Activated CD8-positive, alpha-beta T cell treated with anti-CD3 and anti-CD28 coated beads, Interleukin-2, amount 10 ng/mL, durations not matched to agents 7 days and 5 days (primary cell): ENCODE measurements at regions not wholly inside any gene's neighbourhood (a gene's known extent, or its start where the extent isn't known, plus 50 kb on each side); places are given as distances from the start of the nearest gene placed in this dataset.

Experiments used
- ATAC-seq: fragments of 150-1000 bp; cut with Tn5 transposase; one replicate; pipeline ENCODE4 v1.10.0; 2021; ENCODE audit warnings: moderate library complexity
- CTCF ChIA-PET: fragments of 350-600 bp; sonication (Branson Sonifier 250); formaldehyde crosslinking; loops from one replicate; lab custom pipeline; 2021; ENCODE audit warnings: antibody characterized with exemption; lab: Charles Lee
- POLR2A ChIA-PET: fragments of 350-600 bp; sonication (Branson Sonifier 250); formaldehyde crosslinking; loops from one replicate; lab custom pipeline; 2021; ENCODE audit warnings: antibody characterized with exemption; lab: Charles Lee
- DNase-seq: peaks from one replicate; pipeline ENCODE4 v3.0.0-alpha.2; 2020
- H3K27ac Mint-ChIP-seq: one replicate; pipeline ENCODE4 v1.8.0; 2021; ENCODE audit warnings: mild to moderate bottlenecking, mixed read lengths
- H3K27me3 Mint-ChIP-seq: one replicate; pipeline ENCODE4 v1.8.0; 2021; ENCODE audit warnings: low read depth, mixed read lengths
- H3K36me3 Mint-ChIP-seq: one replicate; pipeline ENCODE4 v1.8.0; 2021; ENCODE audit warnings: low read depth, mixed read lengths
- H3K4me1 Mint-ChIP-seq: one replicate; pipeline ENCODE4 v1.8.0; 2021; ENCODE audit warnings: low read depth, mixed read lengths
- H3K4me3 Mint-ChIP-seq: one replicate; pipeline ENCODE4 v1.8.0; 2021; ENCODE audit warnings: mild to moderate bottlenecking, mixed read lengths
- H3K9me3 Mint-ChIP-seq: one replicate; pipeline ENCODE4 v1.8.0; 2022; ENCODE audit warnings: mixed read lengths; ENCODE audit not compliant: insufficient read depth

DNA sequence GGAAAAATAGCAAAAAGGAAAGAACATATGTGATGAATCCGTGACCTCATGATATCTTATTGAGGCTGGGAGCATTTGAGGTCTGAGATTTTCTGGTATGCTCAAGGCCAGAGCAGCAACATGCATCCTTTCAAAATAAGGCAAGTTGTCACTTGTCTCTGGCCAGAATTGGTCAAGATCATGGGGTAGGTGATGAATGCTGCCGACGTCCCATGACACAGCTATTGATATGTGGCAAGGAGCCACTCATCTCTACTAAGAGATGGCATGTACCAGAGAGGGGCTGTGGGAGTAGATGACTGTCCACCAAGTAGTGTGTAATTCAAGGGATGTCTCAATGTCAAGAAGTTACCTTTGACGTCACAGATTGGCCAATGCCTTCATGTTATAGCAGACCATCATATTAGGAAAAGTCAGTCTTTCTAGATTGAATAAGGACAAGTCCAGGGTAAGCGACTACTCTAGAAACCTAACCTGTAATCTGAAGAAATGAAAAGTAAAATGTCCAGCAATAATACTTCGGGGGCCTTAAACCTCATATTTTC is 527.4 kb downstream of the BMP2 start:
- no peak for DNase-seq
- ATAC-seq, result no peak
- Mint-ChIP-seq H3K27ac (no peak overlapping the region), H3K4me1 (no peaks in the 10 kb centered on the region), H3K27me3 (no peaks in the 10 kb centered on the region), H3K9me3 (no peaks in the 10 kb centered on the region), H3K36me3 (no peaks in the 10 kb centered on the region), H3K4me3 (no peak overlapping the region)
- POLR2A ChIA-PET, result no interaction called here
- CTCF ChIA-PET, result interaction anchor here (0.9 kb wide), 1 partner anchor 9 kb away, joined by 3 read pairs; no protein-coding TSS in a partner anchor

DNA sequence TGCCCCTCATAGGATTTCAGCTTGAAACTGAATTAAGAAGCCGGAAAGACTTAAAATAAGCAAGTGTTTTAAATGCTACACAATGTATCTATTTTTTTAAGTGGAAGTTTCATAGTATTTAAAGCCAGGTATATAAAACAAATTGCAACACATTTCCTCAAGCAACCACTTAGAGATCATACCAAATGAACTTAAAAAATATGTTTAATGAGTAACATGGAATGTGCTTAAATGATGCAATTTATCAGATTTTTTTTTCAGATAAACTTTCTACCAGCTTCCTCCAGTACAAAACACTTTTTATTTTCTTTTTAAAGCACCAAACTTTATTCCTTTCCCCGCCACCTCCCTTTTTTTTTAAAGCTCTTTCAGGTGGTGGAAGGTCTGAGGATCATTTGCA is 534.3 kb downstream of the BMP2 start:
- no peak overlapping the region for H3K4me3 Mint-ChIP-seq

DNA sequence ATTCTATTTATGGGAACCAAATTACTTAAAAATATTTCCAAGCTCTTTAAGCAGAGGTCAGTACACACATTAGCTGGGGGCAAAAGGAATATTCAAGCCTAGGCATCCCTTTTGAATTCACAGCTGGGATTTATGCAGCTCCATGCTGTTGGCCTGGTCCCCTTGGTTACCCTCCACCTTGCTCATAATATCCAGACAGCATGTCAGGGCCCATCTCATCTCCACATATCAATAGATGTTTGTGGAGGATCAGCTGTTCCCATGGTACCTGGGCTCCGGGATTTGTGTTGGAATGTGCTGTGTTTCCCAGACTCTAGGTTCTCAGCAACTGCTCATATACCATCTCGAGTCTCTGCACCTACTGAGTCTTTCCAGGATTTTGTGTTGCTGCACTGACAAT is 534.8 kb downstream of the BMP2 start:
- ChIA-PET POLR2A (no interaction called here), CTCF (interaction anchor here (1.4 kb wide), 1 partner anchor 16 kb away, joined by 3 read pairs; no protein-coding TSS in a partner anchor)
- Mint-ChIP-seq H3K36me3 (no peaks in the 10 kb centered on the region), H3K4me1 (no peaks in the 10 kb centered on the region), H3K27me3 (no peaks in the 10 kb centered on the region), H3K4me3 (no peak overlapping the region), H3K27ac (no peak overlapping the region), H3K9me3 (no peaks in the 10 kb centered on the region)
- ATAC-seq (no peak), DNase-seq (no peak)

More for the DNA sequence above, 534.3 kb downstream of the BMP2 start:
- CTCF ChIA-PET, result no interaction called here
- Mint-ChIP-seq H3K27ac (no peak overlapping the region), H3K36me3 (no peaks in the 10 kb centered on the region), H3K9me3 (no peaks in the 10 kb centered on the region), H3K4me1 (no peaks in the 10 kb centered on the region), H3K27me3 (no peaks in the 10 kb centered on the region)
- DNase-seq (no peak), ATAC-seq (no peak)
- POLR2A ChIA-PET, result no interaction called here

DNA sequence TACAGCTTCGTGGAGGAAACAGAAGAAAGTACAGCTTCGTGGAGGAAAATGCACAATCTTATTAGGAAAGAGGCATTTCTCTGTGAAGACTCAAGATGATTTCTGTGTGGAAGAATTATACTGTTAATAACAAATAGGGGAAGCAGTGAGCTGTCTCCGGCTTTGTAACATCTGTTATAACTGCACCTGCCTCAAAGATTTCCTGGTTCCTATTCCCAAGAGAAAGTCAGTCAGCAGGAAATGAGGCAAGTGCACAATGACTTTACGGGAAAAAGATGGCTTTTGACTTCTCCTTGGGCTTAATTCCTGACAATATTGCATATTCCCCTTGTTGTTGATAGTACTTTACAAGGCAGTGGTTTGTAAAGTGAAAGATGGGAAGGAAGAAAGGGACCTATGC is 538.5 kb downstream of the BMP2 start:
- Mint-ChIP-seq H3K4me3 (no peak overlapping the region), H3K27ac (no peak overlapping the region), H3K4me1 (no peaks in the 10 kb centered on the region), H3K9me3 (no peaks in the 10 kb centered on the region), H3K27me3 (no peaks in the 10 kb centered on the region), H3K36me3 (no peaks in the 10 kb centered on the region)
- ATAC-seq (no peak), DNase-seq (no peak)
- ChIA-PET POLR2A (no interaction called here), CTCF (no interaction called here)

DNA sequence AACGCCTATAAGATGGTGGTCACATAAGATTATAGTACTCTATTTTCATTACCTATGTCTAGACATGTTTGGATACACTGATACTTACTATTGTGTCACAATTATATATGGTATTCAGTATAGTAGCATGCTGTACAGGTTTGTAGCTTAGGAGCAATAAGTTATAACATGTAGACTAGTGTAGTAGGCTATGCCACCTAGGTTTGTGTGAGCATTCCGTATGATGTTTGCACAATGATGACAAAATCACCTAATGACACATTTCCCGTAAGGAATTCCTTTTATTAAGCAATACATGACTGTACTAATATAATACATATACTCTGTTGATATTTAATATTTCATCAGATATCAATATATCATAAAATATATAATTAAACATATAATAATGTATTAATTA is 540.7 kb downstream of the BMP2 start:
- Mint-ChIP-seq H3K36me3 (no peaks in the 10 kb centered on the region), H3K27ac (no peak overlapping the region), H3K4me1 (no peaks in the 10 kb centered on the region), H3K4me3 (no peak overlapping the region), H3K27me3 (no peaks in the 10 kb centered on the region), H3K9me3 (peaks cover 8% of the 10 kb centered on the region)
- DNase-seq (no peak), ATAC-seq (no peak)
- POLR2A ChIA-PET, result no interaction called here
- CTCF ChIA-PET, result no interaction called here

DNA sequence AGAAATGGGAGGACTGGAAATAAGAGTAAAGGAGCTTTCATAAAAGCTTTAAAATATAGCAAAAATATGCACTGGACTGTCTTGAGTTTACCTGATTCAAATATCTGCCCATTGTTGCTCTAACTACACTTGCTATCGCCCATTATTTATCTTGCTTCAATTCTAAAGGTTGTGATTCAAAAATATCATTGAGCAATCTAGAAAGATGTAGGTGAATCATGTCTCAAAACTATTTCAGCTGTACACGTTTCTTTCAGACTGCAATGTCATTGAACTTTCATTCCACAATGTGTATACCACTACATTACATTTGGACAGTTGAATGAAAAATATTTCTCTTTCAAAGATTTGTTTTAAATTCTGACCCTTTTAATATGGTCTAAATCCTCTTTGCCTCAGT is 545.6 kb downstream of the BMP2 start:
- DNase-seq, result no peak
- Mint-ChIP-seq H3K27ac (no peak overlapping the region), H3K4me3 (no peak overlapping the region), H3K4me1 (no peaks in the 10 kb centered on the region), H3K36me3 (no peaks in the 10 kb centered on the region), H3K27me3 (no peaks in the 10 kb centered on the region), H3K9me3 (peaks cover 13% of the 10 kb centered on the region)
- ChIA-PET POLR2A (no interaction called here), CTCF (no interaction called here)
- ATAC-seq, result no peak

DNA sequence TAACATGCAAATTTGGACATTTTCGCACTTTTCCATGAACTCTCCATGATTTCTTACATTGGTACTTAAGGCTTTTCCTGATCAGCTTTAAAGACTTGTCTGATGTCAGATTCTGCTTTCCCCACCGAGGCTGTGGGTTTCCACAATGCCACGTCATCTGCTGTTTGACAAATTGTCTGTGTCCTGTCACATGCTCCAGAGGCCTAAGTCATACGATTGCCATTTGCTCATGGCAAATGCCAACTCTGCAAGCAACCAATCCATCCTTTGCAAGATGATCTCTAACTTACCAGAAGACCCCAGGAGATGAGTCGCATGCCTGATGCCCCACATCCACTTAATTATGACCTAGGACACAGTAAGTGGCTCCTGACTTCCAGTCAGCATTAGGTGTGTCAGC is 556.5 kb downstream of the BMP2 start:
- H3K9me3 Mint-ChIP-seq, result peaks cover 3% of the 10 kb centered on the region
- H3K36me3 Mint-ChIP-seq, result no peaks in the 10 kb centered on the region
- ATAC-seq (no peak), DNase-seq (no peak)
- H3K4me3 Mint-ChIP-seq, result no peak overlapping the region
- ChIA-PET POLR2A (no interaction called here), CTCF (no interaction called here)
- H3K4me1 Mint-ChIP-seq, result no peaks in the 10 kb centered on the region
- H3K27ac Mint-ChIP-seq, result no peak overlapping the region
- no peaks in the 10 kb centered on the region for H3K27me3 Mint-ChIP-seq

DNA sequence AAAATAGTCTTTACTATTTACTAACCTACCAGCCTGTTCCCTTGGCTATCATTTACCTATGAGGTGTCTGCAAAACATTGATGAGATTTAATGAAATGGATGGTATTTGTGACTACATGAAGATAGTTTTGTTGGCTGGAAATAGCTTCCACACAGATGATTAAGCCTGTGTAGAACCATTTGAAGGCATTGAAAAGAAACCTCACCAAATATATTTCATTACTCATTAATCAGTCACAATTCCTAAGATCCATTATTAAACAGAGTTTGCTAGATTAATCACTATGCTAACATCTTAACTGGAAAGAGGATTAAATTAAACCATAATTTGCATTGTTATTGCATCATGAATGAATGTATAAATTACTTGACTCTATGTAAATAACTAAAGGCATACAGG is 560.3 kb downstream of the BMP2 start:
- CTCF ChIA-PET, result no interaction called here
- Mint-ChIP-seq H3K4me1 (no peaks in the 10 kb centered on the region), H3K9me3 (peaks cover 3% of the 10 kb centered on the region), H3K27me3 (no peaks in the 10 kb centered on the region), H3K4me3 (no peak overlapping the region), H3K36me3 (no peaks in the 10 kb centered on the region), H3K27ac (no peak overlapping the region)
- POLR2A ChIA-PET, result no interaction called here
- no peak for DNase-seq
- ATAC-seq, result no peak

DNA sequence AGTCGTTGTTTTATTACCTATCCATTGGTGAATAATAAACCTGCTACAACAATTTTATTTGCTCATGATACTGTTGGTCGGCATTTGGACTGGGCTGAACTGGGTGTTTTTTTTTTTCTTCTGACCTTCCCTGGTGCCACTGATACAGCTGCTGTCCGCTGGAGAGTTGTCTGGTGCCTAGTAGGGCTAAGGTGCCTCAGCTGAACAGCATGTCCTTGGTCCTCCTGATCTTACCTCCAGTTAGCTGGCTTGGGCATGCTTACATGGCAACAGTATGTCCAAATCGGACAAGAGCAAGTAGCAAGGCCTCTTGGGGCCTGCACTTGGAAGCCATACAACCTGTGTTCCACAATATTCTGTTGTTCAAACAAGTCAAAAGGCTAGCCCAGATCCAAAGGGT is 563.4 kb downstream of the BMP2 start:
- ChIA-PET POLR2A (no interaction called here), CTCF (no interaction called here)
- H3K4me1 Mint-ChIP-seq, result no peaks in the 10 kb centered on the region
- H3K9me3 Mint-ChIP-seq, result peaks cover 3% of the 10 kb centered on the region
- H3K27ac Mint-ChIP-seq, result no peak overlapping the region
- no peaks in the 10 kb centered on the region for H3K27me3 Mint-ChIP-seq
- H3K4me3 Mint-ChIP-seq, result no peak overlapping the region
- ATAC-seq (no peak), DNase-seq (no peak)
- no peaks in the 10 kb centered on the region for H3K36me3 Mint-ChIP-seq

DNA sequence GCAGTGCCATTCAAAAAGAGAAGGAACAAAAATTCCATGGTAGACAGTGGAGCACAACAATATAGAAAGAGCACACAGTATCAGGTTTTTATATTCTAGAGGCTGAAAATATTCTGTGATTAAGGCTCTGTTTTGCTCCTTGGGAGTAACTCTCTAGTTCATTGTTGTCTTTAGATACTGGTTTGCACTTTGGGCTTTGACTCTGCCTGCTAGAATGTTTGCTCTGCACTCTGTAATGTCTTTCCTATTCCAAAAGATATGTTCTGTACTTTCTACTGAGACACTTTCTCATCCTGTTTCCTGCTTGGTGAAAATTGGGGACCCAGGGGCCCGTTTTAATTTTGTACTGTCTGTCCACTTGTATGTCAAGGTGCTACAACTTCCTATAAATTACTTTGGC is 564.7 kb downstream of the BMP2 start:
- ChIA-PET POLR2A (no interaction called here), CTCF (no interaction called here)
- Mint-ChIP-seq H3K4me3 (no peak overlapping the region), H3K36me3 (no peaks in the 10 kb centered on the region), H3K4me1 (no peaks in the 10 kb centered on the region), H3K27ac (no peak overlapping the region), H3K27me3 (no peaks in the 10 kb centered on the region), H3K9me3 (peaks cover 3% of the 10 kb centered on the region)
- no peak for DNase-seq
- no peak for ATAC-seq

DNA sequence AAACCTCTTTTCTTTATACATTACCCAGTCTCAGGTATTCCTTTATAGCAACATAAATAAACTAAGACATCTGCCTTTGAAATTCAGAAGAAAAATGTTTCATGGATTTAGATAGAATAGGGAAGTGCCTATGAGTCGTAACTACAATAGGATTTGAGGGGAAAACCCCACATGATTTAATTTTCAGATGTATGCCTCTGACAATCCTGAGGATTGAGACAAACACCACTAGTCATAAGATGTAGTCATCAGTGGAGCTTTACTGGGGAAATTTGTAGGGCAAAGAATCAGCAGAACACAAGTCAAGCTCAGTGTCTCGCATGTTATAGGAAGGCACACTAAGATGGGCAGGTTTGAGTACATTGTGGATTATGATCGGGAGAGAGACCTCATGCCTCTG is 566.4 kb downstream of the BMP2 start:
- no peaks in the 10 kb centered on the region for H3K36me3 Mint-ChIP-seq
- ATAC-seq (no peak), DNase-seq (no peak)
- ChIA-PET POLR2A (no interaction called here), CTCF (no interaction called here)
- H3K4me1 Mint-ChIP-seq, result no peaks in the 10 kb centered on the region
- H3K9me3 Mint-ChIP-seq, result peaks cover 3% of the 10 kb centered on the region
- no peak overlapping the region for H3K4me3 Mint-ChIP-seq
- H3K27ac Mint-ChIP-seq, result no peak overlapping the region
- no peaks in the 10 kb centered on the region for H3K27me3 Mint-ChIP-seq

DNA sequence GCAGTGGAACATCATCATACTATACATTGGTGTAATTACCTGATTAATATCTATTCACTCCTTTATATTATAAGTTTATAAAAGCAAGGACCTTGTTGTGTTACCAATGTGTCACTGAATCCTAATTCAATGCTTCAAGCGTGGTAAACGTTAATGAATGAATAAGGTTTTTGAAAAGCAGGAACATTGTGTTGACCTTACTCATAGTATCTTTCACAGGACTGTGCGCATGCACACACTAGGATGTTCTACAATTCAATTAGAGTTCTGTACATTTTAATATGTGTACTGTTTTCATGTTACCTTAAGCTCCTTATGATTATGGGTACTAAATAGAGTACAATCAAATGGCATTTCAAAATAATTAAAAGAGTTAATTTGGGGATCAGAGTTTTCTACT is 578.5 kb downstream of the BMP2 start:
- ATAC-seq (no peak), DNase-seq (no peak)
- no peaks in the 10 kb centered on the region for H3K36me3 Mint-ChIP-seq
- H3K4me1 Mint-ChIP-seq, result no peaks in the 10 kb centered on the region
- H3K27me3 Mint-ChIP-seq, result no peaks in the 10 kb centered on the region
- no peak overlapping the region for H3K4me3 Mint-ChIP-seq
- H3K9me3 Mint-ChIP-seq, result peaks cover 7% of the 10 kb centered on the region
- no peak overlapping the region for H3K27ac Mint-ChIP-seq
- ChIA-PET POLR2A (no interaction called here), CTCF (no interaction called here)

DNA sequence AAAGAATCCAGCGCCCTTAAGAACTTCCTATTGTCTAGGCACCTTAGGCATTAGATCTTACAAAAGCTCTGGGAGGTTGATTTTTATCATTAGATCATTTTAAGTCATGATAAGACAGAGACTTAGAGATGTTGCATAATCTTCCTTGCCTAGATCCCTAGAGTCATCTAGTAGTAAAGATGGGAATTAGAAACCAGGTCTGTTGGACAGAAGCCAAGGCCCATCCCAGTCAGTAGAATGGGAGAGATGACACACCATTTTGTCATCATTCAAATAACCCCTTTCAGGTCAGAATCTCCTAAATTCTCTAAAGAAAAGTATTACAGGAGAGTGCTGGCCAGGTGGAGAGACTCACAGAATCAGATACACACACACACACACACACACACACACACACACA is 579.1 kb downstream of the BMP2 start:
- ChIA-PET POLR2A (no interaction called here), CTCF (no interaction called here)
- peaks cover 6% of the 10 kb centered on the region for H3K9me3 Mint-ChIP-seq
- ATAC-seq (no peak), DNase-seq (no peak)
- no peaks in the 10 kb centered on the region for H3K36me3 Mint-ChIP-seq
- no peaks in the 10 kb centered on the region for H3K27me3 Mint-ChIP-seq
- no peak overlapping the region for H3K27ac Mint-ChIP-seq
- H3K4me1 Mint-ChIP-seq, result no peaks in the 10 kb centered on the region
- no peak overlapping the region for H3K4me3 Mint-ChIP-seq
